Progenitor cell of endocrine pancreas (in vitro differentiated cells): ENCODE measurements at regions not wholly inside any gene's neighbourhood (a gene's known extent, or its start where the extent isn't known, plus 50 kb on each side); places are given as distances from the start of the nearest gene placed in this dataset.
A peak's percentile ranks its signal among the peaks of the same experiment; 100 is the strongest.

ENCODE experiments used
- DNase-seq: peaks from one replicate; pipeline ENCODE4 v3.0.0; 2021; ENCODE audit warnings: low spot score; ENCODE audit not compliant: unreplicated experiment
- H3K27ac Mint-ChIP-seq: 2 replicates; pipeline ENCODE4 v1.8.0; 2021; ENCODE audit warnings: mild to moderate bottlenecking, moderate library complexity, mixed read lengths
- H3K27me3 Mint-ChIP-seq: 2 replicates; pipeline ENCODE4 v1.8.0; 2021; ENCODE audit warnings: mixed read lengths
- H3K36me3 Mint-ChIP-seq: 2 replicates; pipeline ENCODE4 v1.8.0; 2022; ENCODE audit warnings: mixed read lengths; ENCODE audit not compliant: insufficient read depth
- H3K4me1 Mint-ChIP-seq: 2 replicates; pipeline ENCODE4 v1.8.0; 2021; ENCODE audit warnings: low read depth, mixed read lengths
- H3K4me3 Mint-ChIP-seq: 2 replicates; pipeline ENCODE4 v1.8.0; 2021; ENCODE audit warnings: low read depth, mild to moderate bottlenecking, moderate library complexity, mixed read lengths
- H3K9me3 Mint-ChIP-seq: 2 replicates; pipeline ENCODE4 v1.8.0; 2021; ENCODE audit warnings: low read depth, mixed read lengths
- TF ChIP-seq, protein P1 (sequence below): fragments of 200-600 bp; sonication (generic); IDR thresholded peaks from one replicate; pipeline ENCODE4 v1.5.0; 2021; ENCODE audit warnings: antibody characterized with exemption, mild to moderate bottlenecking; ENCODE audit not compliant: unreplicated experiment

DNA sequence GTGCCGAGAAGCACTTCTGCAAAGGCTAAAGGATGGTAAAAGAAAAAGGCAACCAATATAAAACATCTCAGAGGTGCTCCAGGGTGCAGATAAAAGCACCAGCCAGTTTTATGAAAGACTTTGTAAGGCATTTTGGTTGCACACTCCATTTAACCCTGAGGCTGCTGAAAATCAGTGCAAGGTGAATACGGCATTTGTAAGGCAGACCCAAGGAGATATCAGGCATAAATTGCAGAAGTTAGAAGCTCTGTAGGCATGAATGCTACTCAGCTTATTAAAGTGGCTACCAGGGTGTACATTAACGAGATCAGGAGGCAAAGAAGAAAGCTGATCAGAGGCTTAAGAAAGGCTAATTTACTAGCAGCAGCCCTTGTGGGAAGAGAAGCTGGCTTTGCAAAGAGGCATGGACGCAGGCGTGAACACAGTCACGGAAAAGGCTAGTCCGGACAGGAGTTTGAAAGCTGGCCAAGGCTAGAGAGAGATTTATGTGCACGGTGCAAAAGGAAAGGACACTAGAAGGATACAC is 99.6 kb downstream of the ZNF429 start:
- TF ChIP-seq, protein P1, sequence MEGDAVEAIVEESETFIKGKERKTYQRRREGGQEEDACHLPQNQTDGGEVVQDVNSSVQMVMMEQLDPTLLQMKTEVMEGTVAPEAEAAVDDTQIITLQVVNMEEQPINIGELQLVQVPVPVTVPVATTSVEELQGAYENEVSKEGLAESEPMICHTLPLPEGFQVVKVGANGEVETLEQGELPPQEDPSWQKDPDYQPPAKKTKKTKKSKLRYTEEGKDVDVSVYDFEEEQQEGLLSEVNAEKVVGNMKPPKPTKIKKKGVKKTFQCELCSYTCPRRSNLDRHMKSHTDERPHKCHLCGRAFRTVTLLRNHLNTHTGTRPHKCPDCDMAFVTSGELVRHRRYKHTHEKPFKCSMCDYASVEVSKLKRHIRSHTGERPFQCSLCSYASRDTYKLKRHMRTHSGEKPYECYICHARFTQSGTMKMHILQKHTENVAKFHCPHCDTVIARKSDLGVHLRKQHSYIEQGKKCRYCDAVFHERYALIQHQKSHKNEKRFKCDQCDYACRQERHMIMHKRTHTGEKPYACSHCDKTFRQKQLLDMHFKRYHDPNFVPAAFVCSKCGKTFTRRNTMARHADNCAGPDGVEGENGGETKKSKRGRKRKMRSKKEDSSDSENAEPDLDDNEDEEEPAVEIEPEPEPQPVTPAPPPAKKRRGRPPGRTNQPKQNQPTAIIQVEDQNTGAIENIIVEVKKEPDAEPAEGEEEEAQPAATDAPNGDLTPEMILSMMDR, result no peak
- peak overlapping the region; percentile 10 for H3K4me3 Mint-ChIP-seq
- peak overlapping the region; percentile 95 for H3K27ac Mint-ChIP-seq
- no peaks in the 10 kb centered on the region for H3K27me3 Mint-ChIP-seq
- DNase-seq, result no peak
- H3K9me3 Mint-ChIP-seq, result peaks cover 8% of the 10 kb centered on the region
- H3K4me1 Mint-ChIP-seq, result peaks cover 53% of the 10 kb centered on the region
- H3K36me3 Mint-ChIP-seq, result no peaks in the 10 kb centered on the region
